GM23338 (cell line): ENCODE measurements at regions not wholly inside any gene's neighbourhood (a gene's known extent, or its start where the extent isn't known, plus 50 kb on each side); places are given as distances from the start of the nearest gene placed in this dataset.

ENCODE experiments used
- ATAC-seq: fragments of 200-7000 bp; cut with Tn5 transposase; 3 replicates; pipeline ENCODE4 v1.9.1; 2020
- DNase-seq: peaks from one replicate; pipeline ENCODE4 v3.0.0-alpha.2; 2015; ENCODE audit warnings: low spot score
- H2AFZ ChIP-seq: fragments of 200-600 bp; sonication (generic); 2 replicates; pipeline ENCODE4 v1.8.0; 2016; ENCODE audit warnings: antibody characterized with exemption, mild to moderate bottlenecking, moderate library complexity
- H3F3A ChIP-seq: fragments of 200-600 bp; sonication (generic); replicated peaks from 2 replicates; pipeline ENCODE4 v1.8.0; 2017; ENCODE audit warnings: antibody characterized with exemption, mixed run types, low read depth
- H3K27ac ChIP-seq: fragments of 200-600 bp; sonication (generic); 2 replicates; pipeline ENCODE4 v1.6.1; 2016; ENCODE audit warnings: low read depth
- H3K27me3 ChIP-seq: fragments of 200-600 bp; sonication (generic); 2 replicates; pipeline ENCODE4 v1.8.0; 2016; ENCODE audit warnings: mild to moderate bottlenecking, mixed run types, moderate library complexity; ENCODE audit not compliant: insufficient read depth
- H3K36me3 ChIP-seq: fragments of 200-600 bp; sonication (generic); 2 replicates; pipeline ENCODE4 v1.8.0; 2016; ENCODE audit warnings: mild to moderate bottlenecking; ENCODE audit not compliant: insufficient read depth
- H3K4me1 ChIP-seq: fragments of 200-600 bp; sonication (generic); 2 replicates; pipeline ENCODE4 v1.8.0; 2016; ENCODE audit warnings: mild to moderate bottlenecking, moderate library complexity; ENCODE audit not compliant: insufficient read depth
- H3K4me2 ChIP-seq: fragments of 200-600 bp; sonication (generic); 2 replicates; pipeline ENCODE4 v1.7.1; 2017; ENCODE audit warnings: mixed run types
- H3K4me3 ChIP-seq: fragments of 200-600 bp; sonication (generic); 2 replicates; pipeline ENCODE4 v1.6.1; 2016; ENCODE audit warnings: mixed run types
- H3K79me2 ChIP-seq: fragments of 200-600 bp; sonication (generic); replicated peaks from 2 replicates; pipeline ENCODE4 v1.8.0; 2017; ENCODE audit warnings: mild to moderate bottlenecking; ENCODE audit not compliant: insufficient read depth
- H3K9me2 ChIP-seq: fragments of 200-600 bp; sonication (generic); 2 replicates; pipeline ENCODE4 v1.8.0; 2017; ENCODE audit not compliant: insufficient read depth
- H4K20me1 ChIP-seq: fragments of 200-600 bp; sonication (generic); replicated peaks from 2 replicates; pipeline ENCODE4 v1.8.0; 2017; ENCODE audit warnings: mild to moderate bottlenecking; ENCODE audit not compliant: insufficient read depth
- H3K27ac Mint-ChIP-seq: 2 replicates; pipeline ENCODE4 v1.8.0; 2020; ENCODE audit warnings: inconsistent platforms, mild to moderate bottlenecking, moderate library complexity, mixed read lengths
- H3K27me3 Mint-ChIP-seq: 3 replicates; pipeline ENCODE4 v1.8.0; 2022; ENCODE audit warnings: low read depth, mild to moderate bottlenecking, moderate library complexity, mixed read lengths, inconsistent platforms; ENCODE audit not compliant: insufficient read depth, poor library complexity
- H3K36me3 Mint-ChIP-seq: 3 replicates; pipeline ENCODE4 v1.8.0; 2021; ENCODE audit warnings: low read depth, mild to moderate bottlenecking, inconsistent platforms, moderate library complexity, mixed read lengths
- H3K4me1 Mint-ChIP-seq: 3 replicates; pipeline ENCODE4 v1.8.0; 2020; ENCODE audit warnings: mild to moderate bottlenecking, inconsistent platforms, mixed read lengths
- H3K4me3 Mint-ChIP-seq: 3 replicates; pipeline ENCODE4 v1.8.0; 2021; ENCODE audit warnings: moderate library complexity, mild to moderate bottlenecking, inconsistent platforms, mixed read lengths
- H3K9me3 Mint-ChIP-seq: 3 replicates; pipeline ENCODE4 v1.8.0; 2020; ENCODE audit warnings: moderate library complexity, mild to moderate bottlenecking, inconsistent platforms, mixed read lengths
- CREB1 ChIP-seq: fragments of 250-450 bp; sonication (Bioruptor Pico); IDR thresholded peaks from 2 replicates; pipeline ENCODE4 v1.5.0; 2020; ENCODE audit warnings: low read depth, mild to moderate bottlenecking, moderate library complexity
- CTCF ChIP-seq, 2 experiments: fragments of 200-600 bp in 1 of 2; sonication (generic) in 1 of 2; conservative IDR thresholded peaks; 2 replicates each; pipeline versions ENCODE4 v1.5.1 to v1.6.1; 2016 to 2017; ENCODE audit warnings: antibody characterized with exemption in 2 of 2, low read depth in 2 of 2, mild to moderate bottlenecking in 2 of 2, moderate library complexity in 1 of 2
- ETS1 ChIP-seq: IDR thresholded peaks from 2 replicates; pipeline ENCODE4 v1.6.1; 2016; ENCODE audit warnings: antibody characterized with exemption
- EZH2 ChIP-seq: fragments of 200-600 bp; sonication (generic); IDR thresholded peaks from one replicate; pipeline ENCODE4 v1.8.0; 2017; ENCODE audit warnings: antibody characterized with exemption, mild to moderate bottlenecking, low read depth; ENCODE audit not compliant: unreplicated experiment
- JUNB ChIP-seq: IDR thresholded peaks from one replicate; pipeline ENCODE4 v1.6.1; 2016; ENCODE audit warnings: antibody characterized with exemption; ENCODE audit not compliant: unreplicated experiment
- ZNF114 ChIP-seq: fragments of 250-450 bp; sonication (Bioruptor Pico); IDR thresholded peaks from 2 replicates; pipeline ENCODE4 v1.5.0; 2020; ENCODE audit warnings: mild to moderate bottlenecking, moderate library complexity
- ZNF462 ChIP-seq: fragments of 250-450 bp; sonication (Bioruptor Pico); IDR thresholded peaks from 2 replicates; pipeline ENCODE4 v1.5.0; 2020; ENCODE audit warnings: mild to moderate bottlenecking, moderate library complexity

DNA sequence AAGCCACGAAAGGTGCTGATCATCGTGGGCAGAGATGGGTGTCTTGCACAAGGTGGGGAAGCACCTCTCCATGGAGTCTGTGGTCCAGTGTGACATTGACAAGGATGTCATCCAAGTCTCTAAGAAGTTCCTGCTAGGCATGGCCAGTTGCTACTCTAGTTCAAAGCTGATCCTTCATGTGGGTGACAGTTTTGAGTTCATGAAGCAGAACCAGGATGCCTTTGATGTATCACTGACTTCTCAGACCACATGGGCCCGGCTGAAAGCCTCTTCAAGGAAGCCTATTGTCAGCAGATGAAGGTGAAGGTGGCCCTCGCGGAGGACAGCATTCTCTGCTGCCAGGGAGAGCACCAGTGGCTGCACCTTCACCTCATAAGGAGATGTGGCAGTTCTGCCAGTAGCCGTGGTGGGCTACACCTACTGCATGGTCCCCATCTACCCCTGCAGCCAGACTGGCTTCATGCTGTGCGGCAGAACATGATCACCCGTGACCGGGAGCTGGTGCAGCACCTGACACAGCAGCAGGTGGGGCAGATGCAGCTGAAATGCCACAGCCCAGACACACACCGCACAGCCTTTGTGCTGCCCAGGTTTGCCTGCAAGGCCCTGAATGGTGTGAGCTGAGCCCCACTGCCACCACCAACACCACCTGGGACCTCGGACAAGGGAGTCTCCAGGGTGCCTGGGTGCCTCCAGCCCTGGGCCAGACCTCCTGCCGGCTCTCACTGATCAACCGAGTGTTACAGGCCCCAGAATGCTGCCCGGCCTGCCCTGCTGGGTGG lies 75.0 kb upstream of the SULF2 start:
- no peak for TF ChIP-seq JUNB
- no peak for TF ChIP-seq CREB1 (CRISPR knock-in tag)
- TF ChIP-seq CTCF (conservative IDR thresholded peaks at IDR 0.05; ENCODE audit: low read depth in 2 of 2) = no peak
- TF ChIP-seq ETS1 = no peak
- TF ChIP-seq ZNF114 (CRISPR knock-in tag) = no peak
- no peak for TF ChIP-seq EZH2
- no peak for TF ChIP-seq ZNF462
- DNase-seq (no peak), ATAC-seq (no peak)
- Mint-ChIP-seq H3K27ac (no peak overlapping the region), H3K4me1 (peaks cover 6% of the 10 kb centered on the region; the same call in 2 of the 3 replicates), H3K36me3 (peaks cover 14% of the 10 kb centered on the region), H3K4me3 (no peak overlapping the region), H3K9me3 (peaks cover 20% of the 10 kb centered on the region), H3K27me3 (peaks cover 2% of the 10 kb centered on the region)
- Histone ChIP-seq H3K36me3 (no peaks in the 10 kb centered on the region), H2AFZ (no peak overlapping the region), H3K79me2 (no peaks in the 10 kb centered on the region), H3F3A (no peaks in the 10 kb centered on the region), H4K20me1 (no peaks in the 10 kb centered on the region), H3K4me1 (no peaks in the 10 kb centered on the region), H3K9me2 (no peaks in the 10 kb centered on the region; the same call in 1 of the 2 replicates), H3K27ac (no peak overlapping the region), H3K4me3 (no peak overlapping the region), H3K4me2 (no peak overlapping the region), H3K27me3 (no peaks in the 10 kb centered on the region)
